ENCODE measurements at regions not wholly inside any gene's neighbourhood (a gene's known extent, or its start where the extent isn't known, plus 50 kb on each side); places are given as distances from the start of the nearest gene placed in this dataset.

DNA sequence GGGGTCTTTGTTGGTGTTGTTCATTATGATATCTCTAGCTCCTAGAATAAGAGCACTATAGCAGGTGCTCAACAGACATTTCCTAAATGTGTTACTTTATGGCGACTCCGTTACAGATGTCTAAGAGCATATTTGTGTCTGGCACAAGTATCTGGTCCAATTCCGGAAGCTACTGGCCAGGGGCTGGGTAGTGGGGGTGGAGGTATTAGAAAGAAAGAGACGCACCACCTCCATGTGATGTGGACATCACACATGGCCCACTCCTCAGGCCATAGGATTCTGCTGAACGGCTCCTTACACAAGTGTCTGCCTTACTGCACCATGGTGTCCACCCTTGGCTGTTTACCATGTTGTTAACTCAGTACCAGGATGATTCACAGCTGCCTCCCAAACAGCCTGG, 296.8 kb upstream of the MKI67 start:
- DNase-seq (ENCODE audit: low read depth): no peak

DNA sequence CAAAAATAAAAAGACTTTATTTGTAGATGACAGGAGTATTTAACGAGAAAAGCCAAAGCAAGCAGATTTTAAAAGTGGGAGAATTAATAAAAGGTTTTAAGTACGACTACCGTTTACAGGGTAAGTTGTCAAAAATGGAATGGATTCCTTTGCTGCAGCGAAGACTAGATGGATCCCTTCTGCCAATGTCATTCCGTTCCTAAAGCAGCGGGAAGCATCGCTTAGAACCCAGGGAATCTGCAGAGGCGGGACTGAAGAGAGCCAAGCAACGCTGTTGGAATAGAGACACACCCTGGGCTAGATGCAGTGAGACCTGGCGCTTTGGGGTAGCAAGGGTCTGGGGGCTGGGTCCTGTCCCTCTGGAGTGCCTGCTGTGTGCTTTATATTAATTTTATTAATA, 303.1 kb upstream of the MKI67 start:
- DNase-seq (ENCODE audit: low read depth): no peak

DNA sequence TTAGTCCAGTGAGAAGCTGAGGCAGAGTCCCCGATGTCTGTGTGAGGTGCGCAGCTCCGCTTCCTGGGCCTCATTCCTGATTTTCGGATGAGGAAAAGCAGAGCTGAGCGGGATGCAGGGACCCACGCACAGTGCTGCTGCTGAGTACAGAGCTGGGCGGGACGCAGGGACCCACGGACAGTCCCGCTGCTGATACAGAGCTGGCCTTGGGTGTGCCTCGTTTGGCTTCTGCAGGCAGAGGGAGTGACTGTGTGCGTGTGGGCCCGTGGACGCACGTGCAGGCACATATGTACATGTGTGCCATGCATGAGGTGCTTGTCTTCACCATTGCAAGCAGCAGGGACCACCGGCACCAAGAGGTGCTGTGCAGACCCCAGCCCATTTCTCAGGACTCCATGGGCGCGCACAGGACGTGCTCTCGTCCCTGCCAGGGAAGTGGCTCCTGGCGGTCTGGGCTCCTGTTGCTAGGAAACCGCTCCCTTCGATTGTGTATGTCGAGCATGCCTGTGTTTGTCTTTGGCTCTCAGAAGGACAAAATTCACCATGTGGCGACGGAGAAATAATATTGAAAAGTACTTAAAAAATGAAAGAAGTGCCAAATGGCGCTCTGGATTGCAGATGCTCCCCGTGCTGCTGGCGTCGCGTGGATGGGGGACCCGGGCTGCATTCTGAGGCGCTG, 303.8 kb upstream of the MKI67 start:
- DNase-seq (ENCODE audit: low read depth): no peak

DNA sequence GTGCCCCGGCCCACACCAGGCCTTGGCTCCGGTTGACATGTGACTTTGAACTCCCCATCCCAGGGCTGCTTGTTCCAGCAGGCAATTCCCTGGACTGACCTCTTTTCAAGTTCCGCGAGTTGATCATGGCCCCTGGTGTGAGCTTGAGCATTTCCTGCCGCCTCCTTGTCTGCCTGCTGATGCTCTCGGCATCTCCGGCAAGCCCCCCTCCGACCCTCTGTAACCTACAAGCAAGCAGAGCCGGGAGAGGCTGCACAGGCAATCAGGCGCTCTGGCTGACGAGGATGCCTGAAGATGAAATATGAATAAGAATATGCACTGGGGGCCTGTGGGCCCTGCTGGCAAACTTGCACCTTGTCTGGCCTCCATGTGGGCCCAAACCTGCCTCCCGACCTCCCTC, 304.9 kb upstream of the MKI67 start:
- DNase-seq (ENCODE audit: low read depth): no peak

DNA sequence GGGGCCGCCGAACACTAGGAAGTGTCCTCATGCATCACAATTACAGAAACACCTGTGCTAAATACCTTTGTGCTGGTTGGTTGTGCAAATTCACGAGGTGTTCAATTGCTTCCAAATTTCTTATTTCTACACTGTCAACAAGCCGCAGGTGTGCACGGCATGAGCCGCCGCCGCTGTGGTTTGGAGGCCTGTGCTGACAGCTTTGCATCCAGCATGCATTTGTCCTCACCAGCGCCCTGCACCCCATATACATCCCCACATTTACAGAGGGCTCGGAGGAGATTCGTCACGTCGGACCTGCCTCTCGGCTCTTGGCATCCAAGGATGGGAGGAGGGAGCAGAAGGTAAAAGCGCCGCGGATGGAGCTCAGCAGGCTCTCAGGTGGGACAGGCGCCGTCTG, 305.3 kb upstream of the MKI67 start:
- no peak for DNase-seq (ENCODE audit: low read depth)

DNA sequence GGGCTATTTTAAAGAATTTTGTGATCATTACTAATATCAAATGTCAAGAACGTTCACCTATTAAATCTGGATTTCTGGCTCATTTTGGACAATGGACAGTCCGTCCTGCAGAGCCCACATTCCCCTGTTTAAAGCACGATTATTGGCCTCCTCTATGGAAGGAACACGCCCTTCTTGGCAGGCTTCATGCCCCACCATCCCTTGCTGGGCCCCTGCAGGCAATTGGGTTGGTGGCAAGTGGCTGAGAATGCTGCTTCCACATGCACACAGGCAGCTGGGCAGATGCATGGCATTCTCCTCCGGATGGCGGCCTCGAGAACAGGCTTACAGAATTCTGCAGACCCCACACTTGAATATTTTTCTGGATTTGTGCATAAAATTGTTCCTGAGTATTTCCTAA, 305.8 kb upstream of the MKI67 start:
- no peak for DNase-seq (ENCODE audit: low read depth)

DNA sequence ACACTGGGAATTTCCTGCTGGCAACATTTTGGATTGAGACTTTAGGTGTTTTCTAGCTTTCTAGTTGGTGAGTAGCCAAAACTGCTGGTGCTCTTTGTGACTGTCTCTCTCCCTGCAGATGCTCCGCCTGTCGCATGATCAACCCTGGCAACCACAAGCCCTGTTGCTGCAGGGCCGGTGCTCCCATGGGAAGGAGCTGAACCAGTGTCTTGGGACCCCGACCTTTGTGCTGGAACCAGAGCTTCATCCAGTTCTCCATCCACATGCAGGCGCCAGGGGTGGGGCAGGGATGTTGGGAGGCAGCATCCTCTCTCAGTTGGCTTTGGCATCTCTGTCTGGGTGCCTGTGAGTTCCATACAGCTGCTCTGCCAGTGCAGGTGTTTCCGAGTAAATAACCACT, 306.2 kb upstream of the MKI67 start:
- DNase-seq (ENCODE audit: low read depth): no peak

DNA sequence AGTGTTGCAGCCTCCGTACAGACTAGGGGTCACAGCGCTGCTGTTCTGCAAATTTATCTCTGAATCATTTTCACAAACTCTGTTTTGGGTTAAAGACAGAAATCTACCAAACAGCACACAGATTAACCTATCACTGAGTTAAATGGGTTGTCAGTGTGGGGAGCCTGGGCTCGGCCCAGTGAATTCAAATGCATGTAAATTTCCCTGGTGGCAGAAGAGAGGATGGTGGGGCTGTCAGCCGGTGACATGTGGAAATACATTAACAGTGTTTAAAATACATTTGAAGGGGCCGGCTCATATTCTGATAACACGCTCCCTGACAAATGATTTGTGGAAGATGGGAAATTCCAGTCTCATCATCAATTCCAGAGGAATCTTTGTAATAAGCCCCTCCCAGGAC, 309.6 kb upstream of the MKI67 start:
- DNase-seq (ENCODE audit: low read depth): no peak

DNA sequence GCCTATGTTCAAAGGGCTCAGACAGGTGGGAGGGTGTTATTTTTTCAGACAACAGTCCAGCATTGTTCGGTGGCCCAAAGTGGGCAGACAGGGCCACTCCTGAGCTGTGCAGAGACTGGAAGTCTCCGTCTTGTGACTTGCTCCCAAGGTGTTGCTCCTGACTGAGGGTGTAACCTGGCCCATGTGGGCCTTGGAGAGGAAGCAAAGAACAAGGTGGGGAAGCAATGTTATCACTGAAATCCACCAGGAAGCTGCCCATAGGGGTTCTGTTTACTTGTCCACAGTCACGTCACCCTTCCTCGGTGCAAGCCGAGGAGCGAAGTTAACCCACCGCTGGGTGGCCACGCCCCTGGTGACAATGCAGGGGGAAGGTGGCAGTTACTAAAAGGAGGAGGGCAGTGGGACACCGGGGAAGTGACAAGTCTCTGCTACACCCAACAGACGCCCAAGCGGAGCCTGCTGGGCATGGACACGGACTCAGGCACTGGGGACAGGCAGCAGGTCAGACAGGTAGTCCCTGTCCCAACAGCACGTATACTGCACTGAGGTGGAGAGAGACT, 311.6 kb upstream of the MKI67 start:
- DNase-seq (ENCODE audit: low read depth): no peak

DNA sequence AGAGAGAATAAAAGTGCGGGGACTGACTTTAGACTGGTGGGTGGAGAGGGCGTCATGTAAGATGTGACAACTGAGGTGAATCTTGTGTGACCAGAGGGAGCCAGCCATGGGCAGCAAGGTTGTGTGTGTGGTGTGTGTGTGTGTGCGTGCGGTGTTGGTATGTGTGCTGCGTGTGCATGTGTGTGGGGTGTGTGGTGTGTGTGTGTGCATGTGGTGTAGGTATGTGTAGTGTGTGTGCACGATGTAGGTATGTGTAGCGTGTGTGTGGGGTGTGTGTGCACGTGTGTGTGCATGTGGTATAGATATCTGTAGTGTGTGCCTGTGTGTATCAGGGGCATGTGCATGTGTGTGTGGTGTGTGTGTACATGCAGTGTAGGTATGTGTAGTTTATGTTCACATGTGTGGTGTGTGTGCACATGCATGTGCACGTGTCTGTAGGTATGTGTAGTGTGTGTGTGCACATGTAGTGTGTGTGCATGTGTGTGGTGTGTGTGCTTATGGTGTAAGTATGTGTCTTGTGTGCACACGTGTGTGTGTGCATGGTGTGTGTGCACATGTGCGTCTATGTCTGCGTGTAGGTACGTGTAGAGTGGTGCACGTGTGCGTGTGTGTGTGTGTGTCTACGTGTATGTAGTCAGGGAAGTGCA, 312.3 kb upstream of the MKI67 start:
- no peak for DNase-seq (ENCODE audit: low read depth)

DNA sequence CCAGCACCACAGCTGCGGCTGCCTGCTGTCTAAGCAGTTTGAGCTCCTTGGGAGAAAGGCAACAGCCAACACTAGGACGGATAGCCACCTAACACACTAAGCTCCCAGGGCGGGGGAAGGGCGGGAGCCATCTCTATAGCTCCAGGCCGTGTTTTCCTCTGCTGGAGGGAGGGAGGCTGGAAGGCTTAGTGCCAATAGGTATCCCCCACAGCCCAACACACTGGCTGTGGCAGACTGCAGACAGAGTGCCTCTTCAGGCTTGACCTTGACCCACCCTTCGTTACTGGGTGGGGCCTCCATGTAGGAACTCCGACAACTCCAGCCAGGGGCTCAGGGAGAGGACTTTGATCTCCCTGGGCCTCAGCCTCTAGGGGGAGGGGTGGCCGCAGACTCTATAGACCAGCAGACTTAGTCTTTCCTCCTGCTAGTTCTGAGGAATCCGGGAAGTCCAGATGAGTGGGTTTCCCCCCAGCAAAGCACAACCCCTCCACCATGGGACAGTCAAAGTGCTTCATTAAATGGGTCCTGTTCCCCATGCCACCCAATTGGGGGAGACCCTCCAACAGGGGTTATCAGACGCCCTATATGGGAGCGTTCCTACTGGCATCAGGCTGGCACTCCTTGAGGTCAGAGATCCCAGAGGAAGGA, 314.4 kb upstream of the MKI67 start:
- no peak for DNase-seq (ENCODE audit: low read depth)

DNA sequence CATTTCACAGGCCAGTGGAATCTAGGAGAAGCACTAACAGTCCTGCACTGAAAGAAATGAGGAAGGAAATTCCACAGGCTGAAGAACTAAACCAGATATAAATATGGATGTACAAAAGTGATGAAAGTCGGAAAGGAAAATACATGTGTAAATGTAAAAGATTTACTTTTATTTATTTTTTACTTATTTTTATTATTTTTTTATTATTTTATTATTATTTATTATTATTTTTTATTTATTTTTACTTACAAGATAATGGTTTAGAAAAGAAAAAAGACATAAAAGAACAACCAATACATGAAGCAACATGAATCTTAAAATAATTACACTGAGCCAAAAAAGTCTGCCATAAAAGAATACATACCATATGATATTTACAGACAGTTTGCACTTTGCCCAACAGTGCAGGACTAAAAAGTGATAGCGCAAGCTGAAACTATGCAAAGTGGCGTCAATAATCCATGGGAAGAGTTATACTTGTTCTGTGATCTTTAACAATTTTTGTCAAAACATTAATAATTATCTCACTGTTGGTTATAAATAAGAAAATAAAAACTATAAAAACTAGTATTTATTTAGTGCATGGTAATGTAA, 317.8 kb upstream of the MKI67 start:
- no peak for DNase-seq (ENCODE audit: low read depth)

DNA sequence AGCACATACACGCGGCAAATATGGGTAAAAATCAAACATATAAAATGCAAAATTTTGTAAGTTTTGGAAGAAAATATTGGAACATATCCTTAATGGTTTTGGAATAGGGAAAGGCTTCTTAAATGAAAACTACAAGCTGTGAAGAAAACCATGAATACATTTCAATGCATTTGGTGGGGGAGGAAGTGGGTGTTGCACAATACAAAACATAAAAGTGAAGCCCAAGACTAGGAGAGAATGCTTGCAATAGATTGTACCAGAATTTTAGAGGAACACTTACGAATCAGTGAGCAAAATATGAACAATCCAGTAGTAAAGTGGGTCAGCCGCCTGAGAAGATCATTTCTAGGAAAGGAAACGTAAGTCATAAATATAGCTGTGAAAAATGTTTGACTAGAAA, 322.6 kb upstream of the MKI67 start:
- DNase-seq (ENCODE audit: low read depth): no peak

DNA sequence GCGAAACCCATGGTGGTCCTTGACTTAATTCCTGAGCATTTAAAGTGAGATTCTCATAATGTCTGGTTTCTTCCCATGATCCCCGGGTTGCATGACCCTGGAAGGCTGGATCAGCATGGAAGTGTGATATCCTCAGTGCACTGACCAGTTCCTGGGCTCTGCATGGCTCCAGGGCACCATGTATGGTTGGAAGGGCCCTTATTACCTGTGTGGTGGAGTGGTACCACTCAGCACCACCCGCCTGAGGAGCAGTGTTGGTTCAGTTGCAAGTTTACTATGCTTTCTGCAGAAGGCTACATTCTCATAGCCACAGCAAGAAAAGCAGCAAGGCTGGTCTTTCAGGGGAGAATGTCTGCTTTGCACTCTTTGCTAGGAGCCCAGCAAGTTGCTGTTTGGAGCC, 325.7 kb upstream of the MKI67 start:
- DNase-seq (ENCODE audit: low read depth): no peak

DNA sequence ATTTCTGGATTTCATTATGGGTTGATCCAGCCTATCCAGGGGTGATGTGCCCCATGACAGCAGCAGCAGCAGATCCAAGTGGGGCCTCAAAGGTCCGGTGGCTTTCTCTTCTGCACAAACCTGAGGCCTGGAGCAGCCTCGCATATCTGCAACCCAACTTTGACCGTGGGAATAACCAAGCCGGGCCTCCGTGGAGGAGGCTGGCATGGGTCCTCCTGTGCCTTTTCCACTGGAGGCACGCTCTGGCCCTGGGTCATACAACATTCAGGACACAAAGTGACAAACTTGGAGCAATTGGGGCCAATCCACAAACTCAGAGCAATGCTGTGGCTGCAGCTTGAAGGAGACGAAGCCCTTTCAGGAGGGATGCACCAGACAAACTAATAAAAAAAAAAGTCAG, 330.0 kb upstream of the MKI67 start:
- no peak for DNase-seq (ENCODE audit: low read depth)

DNA sequence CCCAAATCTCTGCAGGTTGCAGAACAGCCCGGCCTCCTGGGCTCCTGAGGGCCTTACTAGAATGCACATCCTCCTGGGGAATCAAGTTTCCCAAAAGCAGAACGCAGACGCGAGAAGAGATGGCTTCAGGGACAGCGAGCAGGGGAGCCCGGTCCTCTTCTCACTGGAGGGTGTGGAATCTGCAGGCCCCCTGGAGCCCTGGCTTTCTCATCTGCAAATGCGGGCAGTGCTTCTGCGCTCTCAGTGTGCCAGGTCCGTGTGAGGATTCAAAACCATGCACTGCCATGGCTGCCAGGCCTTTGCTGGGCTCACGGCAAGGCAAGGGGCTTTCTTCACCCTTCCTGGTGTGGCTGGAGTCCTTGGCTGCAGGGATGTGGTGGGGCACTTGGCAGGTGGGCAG, 330.9 kb upstream of the MKI67 start:
- DNase-seq (ENCODE audit: low read depth): no peak

DNA sequence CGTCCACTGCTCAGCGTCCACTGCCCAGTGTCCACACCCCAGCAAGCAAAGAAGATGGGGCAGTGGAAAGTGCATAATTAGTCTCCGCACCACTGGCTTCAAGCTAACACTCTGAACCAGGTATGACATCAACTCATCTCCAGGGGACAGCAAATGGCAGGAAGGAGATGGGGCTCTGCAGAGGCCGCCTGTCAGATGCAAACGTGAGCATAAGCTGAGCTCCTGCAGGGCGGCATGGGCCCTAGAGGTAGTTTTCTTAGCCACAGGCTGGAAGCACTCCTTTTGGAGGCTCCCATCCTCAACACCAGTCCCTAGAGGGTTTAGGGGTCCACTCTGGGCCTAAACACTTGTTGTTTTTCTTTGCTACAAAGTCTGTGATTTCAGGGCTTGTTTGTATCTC, 335.8 kb upstream of the MKI67 start:
- no peak for DNase-seq (ENCODE audit: low read depth)

DNA sequence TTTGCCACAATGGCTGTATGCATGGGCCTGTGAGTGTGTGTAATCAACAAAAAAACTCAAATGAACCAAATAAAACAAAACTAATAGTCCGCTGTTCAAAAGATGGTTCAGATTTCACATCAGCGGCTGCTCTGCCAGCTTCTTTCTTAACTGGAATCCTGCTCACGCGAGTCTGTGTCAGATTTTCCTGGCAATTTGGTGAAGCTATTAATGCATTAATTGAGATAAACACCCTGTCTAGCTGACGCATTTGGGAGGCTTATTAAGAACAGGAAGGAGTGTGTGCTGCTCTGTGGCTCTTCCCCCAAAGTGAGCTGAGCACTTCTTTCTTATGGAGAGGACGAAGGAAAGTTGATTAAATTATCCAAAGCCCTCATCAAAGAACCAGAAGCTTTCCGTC, 336.6 kb upstream of the MKI67 start:
- DNase-seq (ENCODE audit: low read depth): no peak

DNA sequence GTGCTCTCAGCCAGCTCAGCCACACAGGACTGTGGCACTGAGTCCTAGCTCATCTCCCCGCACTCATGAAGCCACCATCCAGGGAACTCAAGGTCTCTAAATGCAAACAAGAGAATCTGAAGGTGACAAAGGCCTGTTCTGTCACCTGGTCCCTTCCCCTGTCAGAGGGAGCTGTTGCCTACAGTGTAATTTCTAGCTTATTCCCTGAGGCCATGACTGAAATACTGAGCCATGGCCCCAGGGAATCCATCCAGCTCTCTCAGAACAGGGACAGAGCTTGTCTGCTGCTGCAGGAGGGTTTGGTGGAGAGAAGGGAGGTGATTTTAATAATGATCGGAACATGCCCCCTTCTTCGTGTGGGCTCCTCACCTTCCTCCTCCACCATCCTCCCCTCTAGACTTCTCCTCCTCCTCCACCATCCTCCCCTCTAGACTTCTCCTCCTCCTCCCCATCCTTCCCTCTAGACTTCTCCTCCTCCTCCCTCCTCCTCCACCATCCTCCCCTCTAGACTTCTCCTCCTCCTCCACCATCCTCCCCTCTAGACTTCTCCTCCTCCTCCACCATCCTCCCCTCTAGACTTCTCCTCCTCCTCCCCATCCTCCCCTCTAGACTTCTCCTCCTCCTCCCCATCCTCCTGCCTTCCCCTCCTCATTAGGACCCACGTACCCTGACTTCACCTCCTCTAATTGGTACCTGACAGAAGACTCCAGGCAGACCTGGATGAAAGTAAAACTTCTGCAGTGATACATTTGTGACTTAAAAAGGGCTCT, 338.0 kb upstream of the MKI67 start:
- peak; percentile 3 for DNase-seq (ENCODE audit: low read depth)

DNA sequence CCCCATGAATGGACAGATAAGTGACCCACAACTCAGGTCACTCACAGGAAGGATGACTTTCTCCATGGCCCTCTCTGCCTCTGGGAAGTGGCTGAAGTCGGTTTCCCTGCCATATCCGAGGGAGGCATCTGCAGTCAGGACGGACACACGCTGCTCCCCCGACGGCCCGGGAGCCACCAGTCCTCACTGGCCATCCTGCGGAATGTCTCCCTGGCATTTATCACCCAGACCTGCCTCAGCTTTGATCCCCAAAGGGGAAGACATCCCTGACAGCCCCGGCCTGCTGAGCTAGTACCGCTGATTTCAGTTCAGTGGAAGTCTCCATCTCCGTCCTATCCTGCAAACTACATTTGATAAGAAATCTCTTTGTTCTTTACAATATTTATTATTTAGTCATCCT, 339.5 kb upstream of the MKI67 start:
- no peak for DNase-seq (ENCODE audit: low read depth)

DNA sequence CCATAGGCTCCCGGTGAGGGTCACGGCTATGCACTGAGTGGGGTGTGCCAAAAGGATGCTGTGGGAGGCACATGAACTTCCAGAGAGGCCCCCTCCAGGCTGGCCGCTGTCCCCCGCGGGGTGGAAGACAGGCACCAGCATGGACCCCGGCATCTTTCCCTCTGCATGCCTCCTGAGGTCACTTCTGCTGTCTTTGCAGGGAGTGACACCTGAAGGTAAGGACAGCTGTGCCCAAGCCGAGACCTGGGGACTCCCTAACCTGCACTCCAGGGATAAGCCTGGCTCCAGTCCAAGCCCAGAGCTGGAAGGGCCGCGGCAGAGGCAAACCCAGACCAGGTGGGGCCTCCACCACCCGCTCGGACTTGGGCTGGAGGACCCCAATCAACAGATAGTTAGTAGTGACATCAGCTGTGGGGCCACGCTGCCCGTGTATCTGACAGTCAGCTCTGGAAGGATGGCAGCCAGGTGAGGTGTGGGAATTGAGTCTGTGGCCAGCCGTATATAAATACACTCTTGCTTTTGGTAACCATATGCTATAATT, 340.7 kb upstream of the MKI67 start:
- DNase-seq (ENCODE audit: low read depth): no peak

DNA sequence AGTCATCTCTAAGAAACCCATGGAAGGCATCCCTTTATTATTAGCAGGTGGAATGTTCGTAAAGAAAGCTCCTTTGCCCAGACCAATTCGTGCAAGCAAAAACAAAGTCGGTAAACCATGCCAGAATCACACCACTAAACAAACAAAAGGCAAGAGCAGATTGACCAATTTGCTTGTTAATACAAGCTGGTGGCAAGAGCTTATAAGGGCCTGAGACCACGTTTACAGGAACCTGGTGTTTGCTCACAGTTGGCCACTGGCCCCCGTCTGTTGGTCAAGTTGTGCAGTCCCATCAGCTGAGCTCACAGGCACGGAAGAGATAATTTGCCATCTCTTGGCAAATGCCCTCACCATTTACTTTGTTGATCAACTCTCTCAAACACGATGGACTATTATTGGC, 342.2 kb upstream of the MKI67 start:
- no peak for DNase-seq (ENCODE audit: low read depth)
